NCI-H460 (cell line): ENCODE measurements at regions not wholly inside any gene's neighbourhood (a gene's known extent, or its start where the extent isn't known, plus 50 kb on each side); places are given as distances from the start of the nearest gene placed in this dataset.

ENCODE experiments used
- DNase-seq: peaks from one replicate; pipeline ENCODE4 v3.0.0-alpha.2; 2016; ENCODE audit warnings: low read depth; ENCODE audit errors: extremely low read depth

GRCh38 chr3:177589911-177590381, 392.7 kb upstream of the TBL1XR1 start:
- no peak for DNase-seq

- DNase-seq, result no peak
Observed at GRCh38 chr3:177590826-177591225, 393.5 kb upstream of the TBL1XR1 start.

GRCh38 chr3:177591379-177591778, 394.1 kb upstream of the TBL1XR1 start:
- no peak for DNase-seq

GRCh38 chr3:177594096-177594495, 396.8 kb upstream of the TBL1XR1 start:
- DNase-seq, result no peak

- DNase-seq, result no peak
Observed at GRCh38 chr3:177595530-177596188, 398.4 kb upstream of the TBL1XR1 start.

GRCh38 chr3:177596248-177596815, 399.1 kb upstream of the TBL1XR1 start:
- no peak for DNase-seq

GRCh38 chr3:177596816-177597271, 399.6 kb upstream of the TBL1XR1 start:
- DNase-seq, result no peak

- DNase-seq, result no peak
Observed at GRCh38 chr3:177597311-177598096, 400.2 kb upstream of the TBL1XR1 start.

- DNase-seq, result no peak
Observed at GRCh38 chr3:177598097-177598833, 401.0 kb upstream of the TBL1XR1 start.

- no peak for DNase-seq
Observed at GRCh38 chr3:177599326-177599725, 402.0 kb upstream of the TBL1XR1 start.

GRCh38 chr3:177599837-177600236, 402.6 kb upstream of the TBL1XR1 start:
- no peak for DNase-seq

GRCh38 chr3:177600411-177600810, 403.1 kb upstream of the TBL1XR1 start:
- DNase-seq, result no peak

- no peak for DNase-seq
Observed at GRCh38 chr3:177601152-177601551, 403.9 kb upstream of the TBL1XR1 start.

GRCh38 chr3:177602601-177603147, 405.4 kb upstream of the TBL1XR1 start:
- no peak for DNase-seq

- no peak for DNase-seq
Observed at GRCh38 chr3:177603148-177603603, 405.9 kb upstream of the TBL1XR1 start.

GRCh38 chr3:177604181-177604580, 406.9 kb upstream of the TBL1XR1 start:
- no peak for DNase-seq

- no peak for DNase-seq
Observed at GRCh38 chr3:177606891-177607290, 409.6 kb upstream of the TBL1XR1 start.

- no peak for DNase-seq
Observed at GRCh38 chr3:177607589-177607988, 410.3 kb upstream of the TBL1XR1 start.

- no peak for DNase-seq
Observed at GRCh38 chr3:177608443-177608842, 411.2 kb upstream of the TBL1XR1 start.

GRCh38 chr3:177609613-177610012, 412.3 kb upstream of the TBL1XR1 start:
- no peak for DNase-seq

GRCh38 chr3:177610262-177610661, 413.0 kb upstream of the TBL1XR1 start:
- no peak for DNase-seq
